ENCODE measurements at regions not wholly inside any gene's neighbourhood (a gene's known extent, or its start where the extent isn't known, plus 50 kb on each side); places are given as distances from the start of the nearest gene placed in this dataset.

DNA sequence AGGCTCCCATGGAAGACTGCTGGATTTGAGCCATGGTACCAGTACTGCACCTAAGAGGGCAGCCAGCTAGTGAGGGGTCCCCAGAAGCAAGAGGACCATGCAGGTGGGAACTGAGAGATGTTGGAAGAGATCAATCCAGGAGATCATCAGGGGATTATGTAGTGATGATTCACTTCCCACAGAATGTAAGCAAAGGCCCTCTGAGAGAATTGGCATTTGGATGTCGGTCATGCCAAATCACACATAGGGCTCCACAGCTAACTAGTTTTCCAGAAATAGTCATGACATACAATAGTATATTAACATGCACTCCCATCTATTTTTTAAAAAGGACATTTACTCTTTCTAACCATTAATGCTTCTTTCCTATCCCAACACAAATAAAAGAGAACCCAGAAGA lies 112.5 kb downstream of the RASGEF1B start:
- Histone ChIP-seq H3K36me3 (replicated peaks in 1 of 2; ENCODE audit: control insufficient read depth in 1 of 2, insufficient read depth in 2 of 2, low read length in 1 of 2) (no peaks in the 10 kb centered on the region), H3K27me3 (ENCODE audit: insufficient read depth) (no peaks in the 10 kb centered on the region), H3K27ac (ENCODE audit: low read depth in 2 of 2, low read length in 1 of 2) (no peak overlapping the region), H3K9me2 (no peaks in the 10 kb centered on the region), H2AFZ (ENCODE audit: low read depth) (no peak overlapping the region), H3K4me2 (no peak overlapping the region), H3K9me3 (no peaks in the 10 kb centered on the region), H3K79me2 (ENCODE audit: insufficient read depth) (no peaks in the 10 kb centered on the region), H3K9ac (no peak overlapping the region), H3K4me3 (ENCODE audit: low read depth in 2 of 2, low read length in 1 of 2) (no peak overlapping the region), H4K20me1 (ENCODE audit: insufficient read depth) (no peaks in the 10 kb centered on the region), H3F3A (replicated peaks; ENCODE audit: insufficient read depth) (no peaks in the 10 kb centered on the region), H3K4me1 (ENCODE audit: control insufficient read depth in 1 of 2, insufficient read depth in 2 of 2, low read depth in 1 of 2, low read length in 1 of 2) (no peaks in the 10 kb centered on the region)
- ChIA-PET POLR2A (no interaction called here), CTCF (no interaction called here)
- TF ChIP-seq, protein P1, sequence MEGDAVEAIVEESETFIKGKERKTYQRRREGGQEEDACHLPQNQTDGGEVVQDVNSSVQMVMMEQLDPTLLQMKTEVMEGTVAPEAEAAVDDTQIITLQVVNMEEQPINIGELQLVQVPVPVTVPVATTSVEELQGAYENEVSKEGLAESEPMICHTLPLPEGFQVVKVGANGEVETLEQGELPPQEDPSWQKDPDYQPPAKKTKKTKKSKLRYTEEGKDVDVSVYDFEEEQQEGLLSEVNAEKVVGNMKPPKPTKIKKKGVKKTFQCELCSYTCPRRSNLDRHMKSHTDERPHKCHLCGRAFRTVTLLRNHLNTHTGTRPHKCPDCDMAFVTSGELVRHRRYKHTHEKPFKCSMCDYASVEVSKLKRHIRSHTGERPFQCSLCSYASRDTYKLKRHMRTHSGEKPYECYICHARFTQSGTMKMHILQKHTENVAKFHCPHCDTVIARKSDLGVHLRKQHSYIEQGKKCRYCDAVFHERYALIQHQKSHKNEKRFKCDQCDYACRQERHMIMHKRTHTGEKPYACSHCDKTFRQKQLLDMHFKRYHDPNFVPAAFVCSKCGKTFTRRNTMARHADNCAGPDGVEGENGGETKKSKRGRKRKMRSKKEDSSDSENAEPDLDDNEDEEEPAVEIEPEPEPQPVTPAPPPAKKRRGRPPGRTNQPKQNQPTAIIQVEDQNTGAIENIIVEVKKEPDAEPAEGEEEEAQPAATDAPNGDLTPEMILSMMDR (IDR thresholded peaks at IDR 0.05): no peak
- TF ChIP-seq ELF1 (IDR thresholded peaks at IDR 0.05) (no peak), EZH2phosphoT487 (IDR thresholded peaks at IDR 0.05; ENCODE audit: borderline replicate concordance, low read depth) (no peak), MEF2A (IDR thresholded peaks at IDR 0.05; ENCODE audit: borderline replicate concordance, low read depth) (no peak), TEAD4 (IDR thresholded peaks at IDR 0.05; ENCODE audit: borderline replicate concordance, insufficient read depth) (no peak), YY1 (IDR thresholded peaks at IDR 0.05; ENCODE audit: low read depth) (no peak), FOXM1 (IDR thresholded peaks at IDR 0.05; ENCODE audit: low read depth) (no peak), JUND (IDR thresholded peaks at IDR 0.05) (no peak), RFX5 (IDR thresholded peaks at IDR 0.05; ENCODE audit: low read length) (no peak), MXI1 (IDR thresholded peaks at IDR 0.05; ENCODE audit: low read depth, low read length) (no peak), NRF1 (IDR thresholded peaks at IDR 0.05; ENCODE audit: low read depth, low read length) (no peak), FOXJ3 (CRISPR knock-in tag; IDR thresholded peaks at IDR 0.05) (no peak), CHD2 (IDR thresholded peaks at IDR 0.05; ENCODE audit: low read length, partially characterized antibody) (no peak), FOSL2 (IDR thresholded peaks at IDR 0.05; ENCODE audit: borderline replicate concordance, low read depth) (no peak)
- TF ChIP-seq, protein P2, sequence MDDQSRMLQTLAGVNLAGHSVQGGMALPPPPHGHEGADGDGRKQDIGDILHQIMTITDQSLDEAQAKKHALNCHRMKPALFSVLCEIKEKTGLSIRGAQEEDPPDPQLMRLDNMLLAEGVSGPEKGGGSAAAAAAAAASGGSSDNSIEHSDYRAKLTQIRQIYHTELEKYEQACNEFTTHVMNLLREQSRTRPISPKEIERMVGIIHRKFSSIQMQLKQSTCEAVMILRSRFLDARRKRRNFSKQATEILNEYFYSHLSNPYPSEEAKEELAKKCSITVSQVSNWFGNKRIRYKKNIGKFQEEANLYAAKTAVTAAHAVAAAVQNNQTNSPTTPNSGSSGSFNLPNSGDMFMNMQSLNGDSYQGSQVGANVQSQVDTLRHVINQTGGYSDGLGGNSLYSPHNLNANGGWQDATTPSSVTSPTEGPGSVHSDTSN (IDR thresholded peaks at IDR 0.05): no peak
- TF ChIP-seq, protein P3, sequence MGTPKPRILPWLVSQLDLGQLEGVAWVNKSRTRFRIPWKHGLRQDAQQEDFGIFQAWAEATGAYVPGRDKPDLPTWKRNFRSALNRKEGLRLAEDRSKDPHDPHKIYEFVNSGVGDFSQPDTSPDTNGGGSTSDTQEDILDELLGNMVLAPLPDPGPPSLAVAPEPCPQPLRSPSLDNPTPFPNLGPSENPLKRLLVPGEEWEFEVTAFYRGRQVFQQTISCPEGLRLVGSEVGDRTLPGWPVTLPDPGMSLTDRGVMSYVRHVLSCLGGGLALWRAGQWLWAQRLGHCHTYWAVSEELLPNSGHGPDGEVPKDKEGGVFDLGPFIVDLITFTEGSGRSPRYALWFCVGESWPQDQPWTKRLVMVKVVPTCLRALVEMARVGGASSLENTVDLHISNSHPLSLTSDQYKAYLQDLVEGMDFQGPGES (IDR thresholded peaks at IDR 0.05; ENCODE audit: low read depth, low read length): no peak
- TF ChIP-seq, protein P4, sequence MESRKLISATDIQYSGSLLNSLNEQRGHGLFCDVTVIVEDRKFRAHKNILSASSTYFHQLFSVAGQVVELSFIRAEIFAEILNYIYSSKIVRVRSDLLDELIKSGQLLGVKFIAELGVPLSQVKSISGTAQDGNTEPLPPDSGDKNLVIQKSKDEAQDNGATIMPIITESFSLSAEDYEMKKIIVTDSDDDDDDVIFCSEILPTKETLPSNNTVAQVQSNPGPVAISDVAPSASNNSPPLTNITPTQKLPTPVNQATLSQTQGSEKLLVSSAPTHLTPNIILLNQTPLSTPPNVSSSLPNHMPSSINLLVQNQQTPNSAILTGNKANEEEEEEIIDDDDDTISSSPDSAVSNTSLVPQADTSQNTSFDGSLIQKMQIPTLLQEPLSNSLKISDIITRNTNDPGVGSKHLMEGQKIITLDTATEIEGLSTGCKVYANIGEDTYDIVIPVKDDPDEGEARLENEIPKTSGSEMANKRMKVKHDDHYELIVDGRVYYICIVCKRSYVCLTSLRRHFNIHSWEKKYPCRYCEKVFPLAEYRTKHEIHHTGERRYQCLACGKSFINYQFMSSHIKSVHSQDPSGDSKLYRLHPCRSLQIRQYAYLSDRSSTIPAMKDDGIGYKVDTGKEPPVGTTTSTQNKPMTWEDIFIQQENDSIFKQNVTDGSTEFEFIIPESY (IDR thresholded peaks at IDR 0.05; ENCODE audit: borderline replicate concordance, low read depth): no peak
- TF ChIP-seq, protein P5, sequence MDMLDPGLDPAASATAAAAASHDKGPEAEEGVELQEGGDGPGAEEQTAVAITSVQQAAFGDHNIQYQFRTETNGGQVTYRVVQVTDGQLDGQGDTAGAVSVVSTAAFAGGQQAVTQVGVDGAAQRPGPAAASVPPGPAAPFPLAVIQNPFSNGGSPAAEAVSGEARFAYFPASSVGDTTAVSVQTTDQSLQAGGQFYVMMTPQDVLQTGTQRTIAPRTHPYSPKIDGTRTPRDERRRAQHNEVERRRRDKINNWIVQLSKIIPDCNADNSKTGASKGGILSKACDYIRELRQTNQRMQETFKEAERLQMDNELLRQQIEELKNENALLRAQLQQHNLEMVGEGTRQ (IDR thresholded peaks at IDR 0.05; ENCODE audit: borderline replicate concordance, low read depth, low read length): no peak
- 7% methylated on average over 1 of the region's 1 CpG for WGBS (ENCODE audit: low lambda C conversion rate)
- no peak for DNase-seq
